ENCODE measurements at regions not wholly inside any gene's neighbourhood (a gene's known extent, or its start where the extent isn't known, plus 50 kb on each side); places are given as distances from the start of the nearest gene placed in this dataset.

- no peak for TF ChIP-seq POLR2AphosphoS5 (IDR thresholded peaks at IDR 0.05; ENCODE audit: insufficient read depth, low read depth, low read length)
- no peak for TF ChIP-seq POLR2A (IDR thresholded peaks at IDR 0.05; ENCODE audit: low read depth, low read length)
- TF ChIP-seq CTCF (IDR thresholded peaks at IDR 0.05; ENCODE audit: extremely low read depth in 1 of 2, insufficient read depth in 1 of 2, low read depth in 1 of 2, low read length in 2 of 2), result no peak
- no peak for TF ChIP-seq EZH2 (IDR thresholded peaks at IDR 0.05; ENCODE audit: borderline replicate concordance, low read depth, low read length, severe bottlenecking)
- TF ChIP-seq JUN (IDR thresholded peaks at IDR 0.05; ENCODE audit: borderline replicate concordance, insufficient read depth, insufficient read length, low read depth), result no peak
Observed at GRCh38 chr9:126128494-126129142, 198.0 kb upstream of the MVB12B start.

Data from endothelial cell of umbilical vein (primary cell).